GM23338 (cell line): ENCODE measurements at regions not wholly inside any gene's neighbourhood (a gene's known extent, or its start where the extent isn't known, plus 50 kb on each side); places are given as distances from the start of the nearest gene placed in this dataset.
A peak's percentile ranks its signal among the peaks of the same experiment; 100 is the strongest.

Source experiments
- ATAC-seq: fragments of 200-7000 bp; cut with Tn5 transposase; 3 replicates; pipeline ENCODE4 v1.9.1; 2020
- DNase-seq: peaks from one replicate; pipeline ENCODE4 v3.0.0-alpha.2; 2015; ENCODE audit warnings: low spot score
- H2AFZ ChIP-seq: fragments of 200-600 bp; sonication (generic); 2 replicates; pipeline ENCODE4 v1.8.0; 2016; ENCODE audit warnings: antibody characterized with exemption, mild to moderate bottlenecking, moderate library complexity
- H3F3A ChIP-seq: fragments of 200-600 bp; sonication (generic); replicated peaks from 2 replicates; pipeline ENCODE4 v1.8.0; 2017; ENCODE audit warnings: antibody characterized with exemption, mixed run types, low read depth
- H3K27ac ChIP-seq: fragments of 200-600 bp; sonication (generic); 2 replicates; pipeline ENCODE4 v1.6.1; 2016; ENCODE audit warnings: low read depth
- H3K27me3 ChIP-seq: fragments of 200-600 bp; sonication (generic); 2 replicates; pipeline ENCODE4 v1.8.0; 2016; ENCODE audit warnings: mild to moderate bottlenecking, mixed run types, moderate library complexity; ENCODE audit not compliant: insufficient read depth
- H3K36me3 ChIP-seq: fragments of 200-600 bp; sonication (generic); 2 replicates; pipeline ENCODE4 v1.8.0; 2016; ENCODE audit warnings: mild to moderate bottlenecking; ENCODE audit not compliant: insufficient read depth
- H3K4me1 ChIP-seq: fragments of 200-600 bp; sonication (generic); 2 replicates; pipeline ENCODE4 v1.8.0; 2016; ENCODE audit warnings: mild to moderate bottlenecking, moderate library complexity; ENCODE audit not compliant: insufficient read depth
- H3K4me2 ChIP-seq: fragments of 200-600 bp; sonication (generic); 2 replicates; pipeline ENCODE4 v1.7.1; 2017; ENCODE audit warnings: mixed run types
- H3K4me3 ChIP-seq: fragments of 200-600 bp; sonication (generic); 2 replicates; pipeline ENCODE4 v1.6.1; 2016; ENCODE audit warnings: mixed run types
- H3K79me2 ChIP-seq: fragments of 200-600 bp; sonication (generic); replicated peaks from 2 replicates; pipeline ENCODE4 v1.8.0; 2017; ENCODE audit warnings: mild to moderate bottlenecking; ENCODE audit not compliant: insufficient read depth
- H3K9me2 ChIP-seq: fragments of 200-600 bp; sonication (generic); 2 replicates; pipeline ENCODE4 v1.8.0; 2017; ENCODE audit not compliant: insufficient read depth
- H4K20me1 ChIP-seq: fragments of 200-600 bp; sonication (generic); replicated peaks from 2 replicates; pipeline ENCODE4 v1.8.0; 2017; ENCODE audit warnings: mild to moderate bottlenecking; ENCODE audit not compliant: insufficient read depth
- H3K27ac Mint-ChIP-seq: 2 replicates; pipeline ENCODE4 v1.8.0; 2020; ENCODE audit warnings: inconsistent platforms, mild to moderate bottlenecking, moderate library complexity, mixed read lengths
- H3K27me3 Mint-ChIP-seq: 3 replicates; pipeline ENCODE4 v1.8.0; 2022; ENCODE audit warnings: low read depth, mild to moderate bottlenecking, moderate library complexity, mixed read lengths, inconsistent platforms; ENCODE audit not compliant: insufficient read depth, poor library complexity
- H3K36me3 Mint-ChIP-seq: 3 replicates; pipeline ENCODE4 v1.8.0; 2021; ENCODE audit warnings: low read depth, mild to moderate bottlenecking, inconsistent platforms, moderate library complexity, mixed read lengths
- H3K4me1 Mint-ChIP-seq: 3 replicates; pipeline ENCODE4 v1.8.0; 2020; ENCODE audit warnings: mild to moderate bottlenecking, inconsistent platforms, mixed read lengths
- H3K4me3 Mint-ChIP-seq: 3 replicates; pipeline ENCODE4 v1.8.0; 2021; ENCODE audit warnings: moderate library complexity, mild to moderate bottlenecking, inconsistent platforms, mixed read lengths
- H3K9me3 Mint-ChIP-seq: 3 replicates; pipeline ENCODE4 v1.8.0; 2020; ENCODE audit warnings: moderate library complexity, mild to moderate bottlenecking, inconsistent platforms, mixed read lengths
- CREB1 ChIP-seq: fragments of 250-450 bp; sonication (Bioruptor Pico); IDR thresholded peaks from 2 replicates; pipeline ENCODE4 v1.5.0; 2020; ENCODE audit warnings: low read depth, mild to moderate bottlenecking, moderate library complexity
- ETS1 ChIP-seq: IDR thresholded peaks from 2 replicates; pipeline ENCODE4 v1.6.1; 2016; ENCODE audit warnings: antibody characterized with exemption
- EZH2 ChIP-seq: fragments of 200-600 bp; sonication (generic); IDR thresholded peaks from one replicate; pipeline ENCODE4 v1.8.0; 2017; ENCODE audit warnings: antibody characterized with exemption, mild to moderate bottlenecking, low read depth; ENCODE audit not compliant: unreplicated experiment
- EZH2phosphoT487 ChIP-seq: fragments of 200-600 bp; sonication (generic); IDR thresholded peaks from one replicate; pipeline ENCODE4 v1.8.1; 2018; ENCODE audit warnings: antibody characterized with exemption; ENCODE audit not compliant: unreplicated experiment
- JUNB ChIP-seq: IDR thresholded peaks from one replicate; pipeline ENCODE4 v1.6.1; 2016; ENCODE audit warnings: antibody characterized with exemption; ENCODE audit not compliant: unreplicated experiment
- NANOG ChIP-seq: IDR thresholded peaks from 2 replicates; pipeline ENCODE4 v1.6.1; 2016; ENCODE audit warnings: antibody characterized with exemption, borderline replicate concordance
- POLR2AphosphoS5 ChIP-seq: IDR thresholded peaks from 2 replicates; pipeline ENCODE4 v1.6.1; 2016; ENCODE audit warnings: antibody characterized with exemption, low read depth
- STAT1 ChIP-seq: IDR thresholded peaks from one replicate; pipeline ENCODE4 v1.6.1; 2016; ENCODE audit warnings: antibody characterized with exemption; ENCODE audit not compliant: unreplicated experiment
- ZNF114 ChIP-seq: fragments of 250-450 bp; sonication (Bioruptor Pico); IDR thresholded peaks from 2 replicates; pipeline ENCODE4 v1.5.0; 2020; ENCODE audit warnings: mild to moderate bottlenecking, moderate library complexity
- ZNF331 ChIP-seq: fragments of 250-450 bp; sonication (Bioruptor Pico); IDR thresholded peaks from 2 replicates; pipeline ENCODE4 v1.5.0; 2020; ENCODE audit warnings: low read depth, mild to moderate bottlenecking, moderate library complexity
- ZNF462 ChIP-seq: fragments of 250-450 bp; sonication (Bioruptor Pico); IDR thresholded peaks from 2 replicates; pipeline ENCODE4 v1.5.0; 2020; ENCODE audit warnings: mild to moderate bottlenecking, moderate library complexity
- TF ChIP-seq, protein P1 (sequence below): IDR thresholded peaks from one replicate; pipeline ENCODE4 v1.6.1; 2018; ENCODE audit warnings: antibody characterized with exemption; ENCODE audit not compliant: unreplicated experiment
- TF ChIP-seq, protein P2 (sequence below), 2 experiments: fragments of 200-600 bp in 1 of 2; sonication (generic) in 1 of 2; conservative IDR thresholded peaks; 2 replicates each; pipeline versions ENCODE4 v1.5.1 to v1.6.1; 2016 to 2017; ENCODE audit warnings: antibody characterized with exemption in 2 of 2, low read depth in 2 of 2, mild to moderate bottlenecking in 2 of 2, moderate library complexity in 1 of 2

DNA sequence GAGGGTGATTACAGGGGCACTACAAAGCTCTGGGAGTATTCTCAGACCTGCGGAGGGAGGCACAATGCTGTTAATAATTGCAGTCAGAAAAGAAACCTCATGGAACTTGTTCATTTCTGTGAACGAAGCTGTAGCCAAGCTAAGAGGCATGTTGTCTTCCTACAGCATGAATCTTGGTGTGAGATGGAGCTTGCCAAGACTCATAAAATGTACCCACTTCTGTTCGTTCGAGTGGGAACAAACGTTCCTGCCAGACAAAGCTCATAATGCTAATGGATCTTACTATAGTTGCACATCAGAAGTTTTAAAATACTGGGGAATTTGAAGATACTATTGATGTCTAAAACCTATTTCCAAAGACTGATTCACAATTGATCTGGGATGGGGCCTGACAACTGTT lies 489.1 kb downstream of the ZEB2 start:
- H3K36me3 ChIP-seq: no peaks in the 10 kb centered on the region
- no peak overlapping the region for H2AFZ ChIP-seq
- no peak overlapping the region for H3K27ac Mint-ChIP-seq
- H3K9me2 ChIP-seq: peaks cover 7% of the 10 kb centered on the region
- no peak overlapping the region for H3K4me3 ChIP-seq
- H3K4me2 ChIP-seq: no peak overlapping the region
- peaks cover 2% of the 10 kb centered on the region for H3K27me3 Mint-ChIP-seq
- ATAC-seq: no peak
- H3K79me2 ChIP-seq: no peaks in the 10 kb centered on the region
- H3K9me3 Mint-ChIP-seq: no peaks in the 10 kb centered on the region
- no peaks in the 10 kb centered on the region for H3K27me3 ChIP-seq
- no peaks in the 10 kb centered on the region for H4K20me1 ChIP-seq
- no peak for DNase-seq
- peaks cover 5% of the 10 kb centered on the region; the same call in 1 of the 2 replicates for H3K4me1 ChIP-seq
- no peaks in the 10 kb centered on the region for H3K36me3 Mint-ChIP-seq
- no peak overlapping the region for H3K4me3 Mint-ChIP-seq
- 0 out of 2 replicates have a peak overlapping the region, but pooled peaks have one; percentile 50 for H3K27ac ChIP-seq
- peaks cover 6% of the 10 kb centered on the region; the same call in 2 of the 3 replicates for H3K4me1 Mint-ChIP-seq
- TF ChIP-seq ZNF114 (CRISPR knock-in tag) (no peak), ETS1 (no peak), EZH2 (no peak), EZH2phosphoT487 (no peak), STAT1 (no peak), ZNF331 (CRISPR knock-in tag) (no peak), CREB1 (CRISPR knock-in tag) (no peak), JUNB (no peak), NANOG (no peak), POLR2AphosphoS5 (no peak), ZNF462 (CRISPR knock-in tag) (no peak)
- TF ChIP-seq, protein P1, sequence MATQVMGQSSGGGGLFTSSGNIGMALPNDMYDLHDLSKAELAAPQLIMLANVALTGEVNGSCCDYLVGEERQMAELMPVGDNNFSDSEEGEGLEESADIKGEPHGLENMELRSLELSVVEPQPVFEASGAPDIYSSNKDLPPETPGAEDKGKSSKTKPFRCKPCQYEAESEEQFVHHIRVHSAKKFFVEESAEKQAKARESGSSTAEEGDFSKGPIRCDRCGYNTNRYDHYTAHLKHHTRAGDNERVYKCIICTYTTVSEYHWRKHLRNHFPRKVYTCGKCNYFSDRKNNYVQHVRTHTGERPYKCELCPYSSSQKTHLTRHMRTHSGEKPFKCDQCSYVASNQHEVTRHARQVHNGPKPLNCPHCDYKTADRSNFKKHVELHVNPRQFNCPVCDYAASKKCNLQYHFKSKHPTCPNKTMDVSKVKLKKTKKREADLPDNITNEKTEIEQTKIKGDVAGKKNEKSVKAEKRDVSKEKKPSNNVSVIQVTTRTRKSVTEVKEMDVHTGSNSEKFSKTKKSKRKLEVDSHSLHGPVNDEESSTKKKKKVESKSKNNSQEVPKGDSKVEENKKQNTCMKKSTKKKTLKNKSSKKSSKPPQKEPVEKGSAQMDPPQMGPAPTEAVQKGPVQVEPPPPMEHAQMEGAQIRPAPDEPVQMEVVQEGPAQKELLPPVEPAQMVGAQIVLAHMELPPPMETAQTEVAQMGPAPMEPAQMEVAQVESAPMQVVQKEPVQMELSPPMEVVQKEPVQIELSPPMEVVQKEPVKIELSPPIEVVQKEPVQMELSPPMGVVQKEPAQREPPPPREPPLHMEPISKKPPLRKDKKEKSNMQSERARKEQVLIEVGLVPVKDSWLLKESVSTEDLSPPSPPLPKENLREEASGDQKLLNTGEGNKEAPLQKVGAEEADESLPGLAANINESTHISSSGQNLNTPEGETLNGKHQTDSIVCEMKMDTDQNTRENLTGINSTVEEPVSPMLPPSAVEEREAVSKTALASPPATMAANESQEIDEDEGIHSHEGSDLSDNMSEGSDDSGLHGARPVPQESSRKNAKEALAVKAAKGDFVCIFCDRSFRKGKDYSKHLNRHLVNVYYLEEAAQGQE: no peak
- TF ChIP-seq, protein P2, sequence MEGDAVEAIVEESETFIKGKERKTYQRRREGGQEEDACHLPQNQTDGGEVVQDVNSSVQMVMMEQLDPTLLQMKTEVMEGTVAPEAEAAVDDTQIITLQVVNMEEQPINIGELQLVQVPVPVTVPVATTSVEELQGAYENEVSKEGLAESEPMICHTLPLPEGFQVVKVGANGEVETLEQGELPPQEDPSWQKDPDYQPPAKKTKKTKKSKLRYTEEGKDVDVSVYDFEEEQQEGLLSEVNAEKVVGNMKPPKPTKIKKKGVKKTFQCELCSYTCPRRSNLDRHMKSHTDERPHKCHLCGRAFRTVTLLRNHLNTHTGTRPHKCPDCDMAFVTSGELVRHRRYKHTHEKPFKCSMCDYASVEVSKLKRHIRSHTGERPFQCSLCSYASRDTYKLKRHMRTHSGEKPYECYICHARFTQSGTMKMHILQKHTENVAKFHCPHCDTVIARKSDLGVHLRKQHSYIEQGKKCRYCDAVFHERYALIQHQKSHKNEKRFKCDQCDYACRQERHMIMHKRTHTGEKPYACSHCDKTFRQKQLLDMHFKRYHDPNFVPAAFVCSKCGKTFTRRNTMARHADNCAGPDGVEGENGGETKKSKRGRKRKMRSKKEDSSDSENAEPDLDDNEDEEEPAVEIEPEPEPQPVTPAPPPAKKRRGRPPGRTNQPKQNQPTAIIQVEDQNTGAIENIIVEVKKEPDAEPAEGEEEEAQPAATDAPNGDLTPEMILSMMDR (conservative IDR thresholded peaks at IDR 0.05; ENCODE audit: low read depth in 2 of 2): no peak
- no peaks in the 10 kb centered on the region for H3F3A ChIP-seq
